GM19452 (cell line): ENCODE measurements at regions not wholly inside any gene's neighbourhood (a gene's known extent, or its start where the extent isn't known, plus 50 kb on each side); places are given as distances from the start of the nearest gene placed in this dataset.
A peak's percentile ranks its signal among the peaks of the same experiment; 100 is the strongest.
"Not testable (repeated sequence)": the region's sequence is repeated elsewhere in the genome, so short reads cannot be mapped to it uniquely, and the experiment has no call there.

Experiments
- ATAC-seq: cut with Tn5 transposase; IDR thresholded peaks from one replicate; pipeline ENCODE4 v1.9.1; 2021; ENCODE audit not compliant: unreplicated experiment

GRCh38 chr6:27149150-27149549 is 98.4 kb upstream of the PRSS16 start:
- no peak for ATAC-seq

GRCh38 chr6:27154696-27155095 is 92.8 kb upstream of the PRSS16 start:
- no peak for ATAC-seq

GRCh38 chr6:27156874-27157458 is 90.5 kb upstream of the PRSS16 start:
- no peak for ATAC-seq

- ATAC-seq, result peak; percentile 49
These were observed 89.8 kb upstream of the PRSS16 start for GRCh38 chr6:27157459-27158315.

GRCh38 chr6:27158316-27158643 is 89.2 kb upstream of the PRSS16 start:
- no peak for ATAC-seq

- ATAC-seq, result no peak
These were observed 87.8 kb upstream of the PRSS16 start for GRCh38 chr6:27159725-27160124.

GRCh38 chr6:27161115-27161514 is 86.4 kb upstream of the PRSS16 start:
- no peak for ATAC-seq

- ATAC-seq, result no peak
These were observed 85.9 kb upstream of the PRSS16 start for GRCh38 chr6:27161603-27161945.

GRCh38 chr6:27161946-27162603 is 85.4 kb upstream of the PRSS16 start:
- ATAC-seq, result no peak

GRCh38 chr6:27163834-27164233 is 83.7 kb upstream of the PRSS16 start:
- ATAC-seq, result no peak

- ATAC-seq, result no peak
These were observed 79.4 kb upstream of the PRSS16 start for GRCh38 chr6:27168108-27168507.

- no peak for ATAC-seq
These were observed 78.7 kb upstream of the PRSS16 start for GRCh38 chr6:27168586-27169443.

- ATAC-seq, result not testable (repeated sequence)
These were observed 74.8 kb upstream of the PRSS16 start for GRCh38 chr6:27172524-27173231.

GRCh38 chr6:27173232-27173601 is 74.3 kb upstream of the PRSS16 start:
- not testable (repeated sequence) for ATAC-seq

- ATAC-seq, result no peak
These were observed 72.5 kb upstream of the PRSS16 start for GRCh38 chr6:27174958-27175357.

- ATAC-seq, result no peak
These were observed 71.4 kb upstream of the PRSS16 start for GRCh38 chr6:27176096-27176495.

- no peak for ATAC-seq
These were observed 70.7 kb upstream of the PRSS16 start for GRCh38 chr6:27176523-27177484.

- peak; percentile 79 for ATAC-seq
These were observed 69.8 kb upstream of the PRSS16 start for GRCh38 chr6:27177485-27178406.

- no peak for ATAC-seq
These were observed 69.1 kb upstream of the PRSS16 start for GRCh38 chr6:27178407-27178730.
